Ovary (tissue), 3 donors: ENCODE measurements at regions not wholly inside any gene's neighbourhood (a gene's known extent, or its start where the extent isn't known, plus 50 kb on each side); places are given as distances from the start of the nearest gene placed in this dataset.

Source experiments
- CTCF ChIP-seq, 3 donors: fragments of 450-650 bp in 2 of 3; fragments of 200-600 bp in 1 of 3; IDR thresholded peaks; one replicate each; pipeline versions ENCODE4 v1.5.1 to v1.8.0; 2016 to 2022; ENCODE audit warnings: antibody characterized with exemption in 3 of 3, mild to moderate bottlenecking in 1 of 3
- POLR2A ChIP-seq: fragments of 450-650 bp; IDR thresholded peaks from one replicate; pipeline ENCODE4 v1.6.1; 2017; ENCODE audit warnings: antibody characterized with exemption, mild to moderate bottlenecking, moderate library complexity
- donor health status: DM: no; HTN: no; CAD: no.

- TF ChIP-seq CTCF (IDR thresholded peaks at IDR 0.05) (no peak), POLR2A (no peak)
Measured at GRCh38 chr6:144544266-144544830, 259.2 kb downstream of the UTRN start.
